HG02840 (cell line): ENCODE measurements at regions not wholly inside any gene's neighbourhood (a gene's known extent, or its start where the extent isn't known, plus 50 kb on each side); places are given as distances from the start of the nearest gene placed in this dataset.

Source experiments
- ATAC-seq: cut with Tn5 transposase; IDR thresholded peaks from one replicate; pipeline ENCODE4 v1.9.1; 2021; ENCODE audit warnings: mild to moderate bottlenecking, moderate library complexity, moderate number of reproducible peaks; ENCODE audit not compliant: unreplicated experiment, low FRiP score

- ATAC-seq: no peak
Observed at GRCh38 chr18:22033085-22033484, 136.3 kb upstream of the GATA6 start.

- ATAC-seq: no peak
Observed at GRCh38 chr18:22034276-22034675, 135.1 kb upstream of the GATA6 start.

GRCh38 chr18:22040533-22040932 is 128.9 kb upstream of the GATA6 start:
- no peak for ATAC-seq

- ATAC-seq: no peak
Observed at GRCh38 chr18:22043837-22044236, 125.6 kb upstream of the GATA6 start.

GRCh38 chr18:22044474-22045220 is 124.7 kb upstream of the GATA6 start:
- no peak for ATAC-seq

GRCh38 chr18:22045221-22045918 is 124.0 kb upstream of the GATA6 start:
- ATAC-seq: no peak

- no peak for ATAC-seq
Observed at GRCh38 chr18:22046473-22046872, 122.9 kb upstream of the GATA6 start.

GRCh38 chr18:22047485-22047884 is 121.9 kb upstream of the GATA6 start:
- no peak for ATAC-seq

GRCh38 chr18:22048221-22048620 is 121.2 kb upstream of the GATA6 start:
- no peak for ATAC-seq

- no peak for ATAC-seq
Observed at GRCh38 chr18:22048932-22049615, 120.3 kb upstream of the GATA6 start.

- ATAC-seq: no peak
Observed at GRCh38 chr18:22052405-22053105, 116.8 kb upstream of the GATA6 start.

GRCh38 chr18:22055466-22056238 is 113.7 kb upstream of the GATA6 start:
- ATAC-seq: no peak

- no peak for ATAC-seq
Observed at GRCh38 chr18:22056950-22057349, 112.4 kb upstream of the GATA6 start.

GRCh38 chr18:22057908-22058527 is 111.4 kb upstream of the GATA6 start:
- ATAC-seq: no peak

- no peak for ATAC-seq
Observed at GRCh38 chr18:22060361-22060760, 109.0 kb upstream of the GATA6 start.

- no peak for ATAC-seq
Observed at GRCh38 chr18:22063102-22063501, 106.3 kb upstream of the GATA6 start.

GRCh38 chr18:22063672-22064071 is 105.7 kb upstream of the GATA6 start:
- ATAC-seq: no peak

- no peak for ATAC-seq
Observed at GRCh38 chr18:22064581-22064980, 104.8 kb upstream of the GATA6 start.

GRCh38 chr18:22065311-22065710 is 104.1 kb upstream of the GATA6 start:
- no peak for ATAC-seq

GRCh38 chr18:22066083-22066485 is 103.3 kb upstream of the GATA6 start:
- no peak for ATAC-seq
